ENCODE measurements at regions not wholly inside any gene's neighbourhood (a gene's known extent, or its start where the extent isn't known, plus 50 kb on each side); places are given as distances from the start of the nearest gene placed in this dataset.
A peak's percentile ranks its signal among the peaks of the same experiment; 100 is the strongest.

DNA sequence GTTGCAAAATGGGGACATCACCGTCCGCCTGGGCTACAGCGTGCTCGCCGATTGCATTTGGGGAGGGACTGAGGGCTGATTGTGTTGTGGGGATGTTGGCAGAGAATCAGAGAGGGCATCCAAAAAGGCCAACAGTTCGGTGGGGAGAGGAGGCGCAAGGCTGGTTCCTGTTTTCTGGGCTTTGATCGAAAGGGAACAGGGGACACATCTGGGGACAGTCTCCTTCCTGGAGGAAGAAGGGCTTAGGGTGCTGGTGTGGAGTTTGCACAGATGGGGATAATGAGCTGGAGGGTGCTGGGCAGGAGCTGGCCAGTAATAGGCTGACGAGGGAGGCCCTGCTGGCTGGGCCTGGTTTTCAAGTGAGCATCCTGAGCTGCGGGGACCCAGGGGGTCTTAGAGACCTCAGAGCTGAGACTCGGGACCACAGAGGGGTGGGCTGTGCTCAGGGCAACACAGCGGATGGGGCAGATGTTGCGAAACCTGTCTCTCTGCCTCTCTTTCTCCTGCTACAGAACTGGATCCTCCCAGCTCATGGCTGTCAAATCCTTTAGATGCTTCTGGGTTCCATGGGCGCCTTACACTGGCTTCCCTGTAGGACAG lies 288.7 kb downstream of the SEC14L1 start:
- TF ChIP-seq EP300 (IDR thresholded peaks at IDR 0.05) (no peak), POLR2A (IDR thresholded peaks at IDR 0.05; ENCODE audit: low read depth) (no peak), POLR2AphosphoS5 (IDR thresholded peaks at IDR 0.05) (no peak)
- TF ChIP-seq, protein P1, sequence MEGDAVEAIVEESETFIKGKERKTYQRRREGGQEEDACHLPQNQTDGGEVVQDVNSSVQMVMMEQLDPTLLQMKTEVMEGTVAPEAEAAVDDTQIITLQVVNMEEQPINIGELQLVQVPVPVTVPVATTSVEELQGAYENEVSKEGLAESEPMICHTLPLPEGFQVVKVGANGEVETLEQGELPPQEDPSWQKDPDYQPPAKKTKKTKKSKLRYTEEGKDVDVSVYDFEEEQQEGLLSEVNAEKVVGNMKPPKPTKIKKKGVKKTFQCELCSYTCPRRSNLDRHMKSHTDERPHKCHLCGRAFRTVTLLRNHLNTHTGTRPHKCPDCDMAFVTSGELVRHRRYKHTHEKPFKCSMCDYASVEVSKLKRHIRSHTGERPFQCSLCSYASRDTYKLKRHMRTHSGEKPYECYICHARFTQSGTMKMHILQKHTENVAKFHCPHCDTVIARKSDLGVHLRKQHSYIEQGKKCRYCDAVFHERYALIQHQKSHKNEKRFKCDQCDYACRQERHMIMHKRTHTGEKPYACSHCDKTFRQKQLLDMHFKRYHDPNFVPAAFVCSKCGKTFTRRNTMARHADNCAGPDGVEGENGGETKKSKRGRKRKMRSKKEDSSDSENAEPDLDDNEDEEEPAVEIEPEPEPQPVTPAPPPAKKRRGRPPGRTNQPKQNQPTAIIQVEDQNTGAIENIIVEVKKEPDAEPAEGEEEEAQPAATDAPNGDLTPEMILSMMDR (IDR thresholded peaks at IDR 0.05), result no peak
- no peaks in the 10 kb centered on the region for H3K36me3 ChIP-seq
- no peaks in the 10 kb centered on the region for H3K27me3 ChIP-seq
- 32% methylated on average over 13 of the region's 14 CpGs for WGBS
- no peak overlapping the region for H3K4me3 ChIP-seq
- H3K9me3 ChIP-seq, result no peaks in the 10 kb centered on the region
- no peak for DNase-seq (ENCODE audit: extremely low spot score)
- H3K27ac ChIP-seq (replicated peaks in 1 of 4), result peak overlapping the region; percentile 96 to 99 (median 98)
- peaks cover 89 to 100% (median 100%) of the 10 kb centered on the region in 4 donors for H3K4me1 ChIP-seq
- intact Hi-C loops (cut with DNase I), result loop anchor here (2.0 to 5.0 kb wide), 2 partner anchors 65 to 97 kb away; no protein-coding TSS in a partner anchor

DNA sequence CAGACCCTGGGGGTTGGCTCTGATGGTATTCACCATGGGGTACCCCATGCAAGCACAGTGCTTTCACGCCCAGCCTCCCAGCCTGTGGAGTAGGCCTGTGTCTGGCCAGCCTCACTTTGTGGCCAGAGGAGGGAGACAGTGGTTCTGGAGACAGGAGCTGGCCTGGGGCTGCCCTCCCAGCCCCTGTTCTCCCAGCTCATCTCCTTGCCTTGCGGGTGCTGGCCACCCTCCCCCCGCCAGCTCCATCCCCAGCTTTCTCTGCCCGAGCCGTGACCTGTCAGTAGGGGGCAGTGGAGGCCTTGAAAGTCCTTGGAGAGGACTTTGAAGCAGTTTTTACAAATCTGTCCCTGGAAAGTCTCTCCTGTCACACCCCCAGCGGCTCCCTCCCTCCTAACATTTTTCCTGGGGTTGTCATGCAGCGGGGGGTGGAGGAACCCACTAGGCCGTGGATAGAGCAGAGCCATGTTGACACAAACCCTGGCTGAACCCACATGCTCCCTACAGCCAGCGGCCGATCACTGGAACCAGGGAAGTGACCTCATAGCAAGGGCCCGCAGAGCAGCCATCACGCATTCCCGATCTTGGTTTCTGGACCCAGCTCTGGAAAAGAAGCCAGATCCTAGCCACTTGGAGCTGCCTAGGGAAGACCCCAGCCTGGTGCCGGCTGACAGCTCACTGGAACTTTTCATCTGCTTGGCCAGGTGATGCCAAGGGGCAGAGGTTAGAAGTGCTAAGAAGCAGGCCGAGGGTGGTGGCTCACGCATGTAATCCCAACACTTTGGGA lies 289.4 kb downstream of the SEC14L1 start:
- H3K36me3 ChIP-seq, result no peaks in the 10 kb centered on the region
- 2% methylated on average over 13 of the region's 16 CpGs for WGBS
- no peaks in the 10 kb centered on the region for H3K27me3 ChIP-seq
- peak; percentile 98 for DNase-seq (ENCODE audit: extremely low spot score)
- no peak overlapping the region for H3K4me3 ChIP-seq
- no peaks in the 10 kb centered on the region for H3K9me3 ChIP-seq
- H3K4me1 ChIP-seq, result peaks cover 89 to 100% (median 100%) of the 10 kb centered on the region in 4 donors
- intact Hi-C loops (cut with DNase I), result loop anchor here (2.0 to 5.0 kb wide), 2 partner anchors 65 to 98 kb away; no protein-coding TSS in a partner anchor
- TF ChIP-seq POLR2A (IDR thresholded peaks at IDR 0.05; ENCODE audit: low read depth) (no peak), POLR2AphosphoS5 (IDR thresholded peaks at IDR 0.05) (peak in 1 of 2 donors; percentile 96), EP300 (IDR thresholded peaks at IDR 0.05) (peak; percentile 67)
- TF ChIP-seq, protein P1 (IDR thresholded peaks at IDR 0.05), result peak; percentile 84 to 94 (median 93)
- peak overlapping the region; percentile 96 to 99 (median 98) for H3K27ac ChIP-seq (replicated peaks in 1 of 4)

DNA sequence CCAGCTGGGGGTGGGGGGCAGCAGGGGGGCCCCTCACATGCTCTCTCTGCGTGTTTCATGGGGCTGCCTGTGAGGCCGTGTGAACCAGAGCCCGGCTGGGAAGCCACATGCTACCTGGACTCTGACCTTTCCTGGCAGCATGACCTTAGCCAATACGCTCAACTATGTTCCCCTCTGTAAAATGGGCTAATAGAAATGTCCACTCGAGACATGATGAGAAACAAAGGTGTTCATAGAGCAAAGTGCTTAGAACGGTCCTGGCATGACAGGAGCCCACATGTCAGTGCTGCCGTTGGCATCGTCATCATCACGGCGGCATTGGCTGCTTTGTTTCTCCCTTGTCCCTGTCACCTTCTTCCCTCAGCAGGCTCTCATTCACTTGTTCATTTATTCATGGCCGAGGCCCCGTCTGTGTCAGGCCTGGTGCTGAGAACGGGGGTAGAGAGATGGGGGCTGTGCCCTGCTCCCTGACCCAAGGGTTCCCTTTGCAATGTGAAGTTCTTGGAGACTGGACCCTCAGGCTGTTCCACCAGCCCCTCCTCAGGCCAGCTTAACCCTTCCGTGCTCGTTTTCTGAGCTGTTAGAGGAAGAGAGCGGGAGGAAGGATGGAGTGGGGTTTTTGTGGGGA lies 291.4 kb downstream of the SEC14L1 start:
- Histone ChIP-seq H3K27ac (replicated peaks in 1 of 4) (peak overlapping the region; percentile 96 to 99 (median 98)), H3K4me3 (no peak overlapping the region), H3K4me1 (peaks cover 89 to 100% (median 100%) of the 10 kb centered on the region in 4 donors), H3K27me3 (no peaks in the 10 kb centered on the region), H3K36me3 (no peaks in the 10 kb centered on the region), H3K9me3 (no peaks in the 10 kb centered on the region)
- WGBS, result 86% methylated on average over 16 of the region's 16 CpGs
- intact Hi-C loops (cut with DNase I), result no loop called here
- DNase-seq (ENCODE audit: extremely low spot score), result no peak
- TF ChIP-seq POLR2A (IDR thresholded peaks at IDR 0.05; ENCODE audit: low read depth), result no peak
- TF ChIP-seq POLR2AphosphoS5 (IDR thresholded peaks at IDR 0.05), result no peak
- TF ChIP-seq, protein P1 (IDR thresholded peaks at IDR 0.05), result no peak
- TF ChIP-seq EP300 (IDR thresholded peaks at IDR 0.05), result no peak

GRCh38 chr17:77432742-77433141 lies 292.0 kb downstream of the SEC14L1 start:
- TF ChIP-seq, protein P1 (IDR thresholded peaks at IDR 0.05), result no peak
- TF ChIP-seq EP300 (IDR thresholded peaks at IDR 0.05) (no peak), POLR2AphosphoS5 (IDR thresholded peaks at IDR 0.05) (no peak), POLR2A (IDR thresholded peaks at IDR 0.05; ENCODE audit: low read depth) (no peak)
- WGBS, result 88% methylated on average over 5 of the region's 10 CpGs
- intact Hi-C loops (cut with DNase I), result no loop called here
- H3K36me3 ChIP-seq, result no peaks in the 10 kb centered on the region
- peaks cover 89 to 100% (median 100%) of the 10 kb centered on the region in 4 donors for H3K4me1 ChIP-seq
- no peak for DNase-seq (ENCODE audit: extremely low spot score)
- H3K27ac ChIP-seq (replicated peaks in 1 of 4), result peak overlapping the region in 3 of 4 donors; percentile 96 to 99 (median 98)
- no peaks in the 10 kb centered on the region for H3K27me3 ChIP-seq
- H3K9me3 ChIP-seq, result no peaks in the 10 kb centered on the region
- no peak overlapping the region for H3K4me3 ChIP-seq
